ENCODE measurements at regions not wholly inside any gene's neighbourhood (a gene's known extent, or its start where the extent isn't known, plus 50 kb on each side); places are given as distances from the start of the nearest gene placed in this dataset.

DNA sequence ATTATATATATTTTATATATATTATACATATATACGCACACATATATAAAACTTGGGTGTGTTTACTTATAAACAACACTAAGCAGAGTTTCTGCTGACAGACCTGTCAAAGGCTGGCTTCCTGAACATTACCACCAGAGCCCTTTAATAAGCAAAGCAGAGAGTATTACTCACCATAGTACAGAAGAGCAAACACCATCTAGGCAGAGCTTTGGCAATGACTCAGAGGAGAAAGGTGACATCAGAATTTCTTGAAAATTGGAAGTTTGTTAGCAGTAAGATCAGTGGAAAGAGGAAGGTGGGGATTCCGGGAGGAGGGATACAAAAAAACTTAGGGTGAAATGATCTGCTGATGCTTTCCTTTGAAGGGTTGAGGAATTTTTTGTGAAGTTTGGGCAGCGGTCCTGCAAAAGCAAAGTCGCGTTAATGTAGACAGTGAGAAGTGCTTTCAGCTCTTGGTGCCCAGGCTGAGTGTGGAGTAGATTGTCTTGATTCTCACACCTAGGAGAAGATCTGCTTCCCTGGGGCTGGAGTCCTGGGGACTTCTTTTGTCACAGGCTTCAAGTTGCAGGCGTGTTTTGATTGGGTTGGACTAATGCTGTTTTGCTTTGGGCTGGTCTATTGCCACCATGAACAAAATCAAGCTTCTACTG is 109.6 kb upstream of the BACH2 start:
- H3K4me3 ChIP-seq (ENCODE audit: low read depth in 1 of 3, low read length in 3 of 3) = no peak overlapping the region
- no peaks in the 10 kb centered on the region for H3K4me1 ChIP-seq (ENCODE audit: control insufficient read depth in 3 of 3, insufficient read depth in 2 of 3, low read depth in 1 of 3, low read length in 2 of 3)
- H3K9me3 ChIP-seq (ENCODE audit: control insufficient read depth in 2 of 2, insufficient read depth in 1 of 2, low read depth in 1 of 2, low read length in 1 of 2) = peaks cover 0 to 4% of the 10 kb centered on the region in 2 donors
- H3K36me3 ChIP-seq (ENCODE audit: control insufficient read depth in 3 of 3, insufficient read depth in 2 of 3, low read depth in 1 of 3, low read length in 3 of 3) = no peaks in the 10 kb centered on the region
- H3K27ac ChIP-seq (ENCODE audit: low read depth in 1 of 3, low read length in 2 of 3) = no peak overlapping the region
- FAIRE-seq = no peak
- peaks cover 0 to 3% (median 0%) of the 10 kb centered on the region in 3 donors for H3K27me3 ChIP-seq (ENCODE audit: control insufficient read depth in 3 of 3, insufficient read depth in 3 of 3, low read length in 3 of 3)
- 80 to 89% (median 82%) methylated on average over 6 of the region's 6 CpGs for WGBS, 3 donors
- no peak for DNase-seq

DNA sequence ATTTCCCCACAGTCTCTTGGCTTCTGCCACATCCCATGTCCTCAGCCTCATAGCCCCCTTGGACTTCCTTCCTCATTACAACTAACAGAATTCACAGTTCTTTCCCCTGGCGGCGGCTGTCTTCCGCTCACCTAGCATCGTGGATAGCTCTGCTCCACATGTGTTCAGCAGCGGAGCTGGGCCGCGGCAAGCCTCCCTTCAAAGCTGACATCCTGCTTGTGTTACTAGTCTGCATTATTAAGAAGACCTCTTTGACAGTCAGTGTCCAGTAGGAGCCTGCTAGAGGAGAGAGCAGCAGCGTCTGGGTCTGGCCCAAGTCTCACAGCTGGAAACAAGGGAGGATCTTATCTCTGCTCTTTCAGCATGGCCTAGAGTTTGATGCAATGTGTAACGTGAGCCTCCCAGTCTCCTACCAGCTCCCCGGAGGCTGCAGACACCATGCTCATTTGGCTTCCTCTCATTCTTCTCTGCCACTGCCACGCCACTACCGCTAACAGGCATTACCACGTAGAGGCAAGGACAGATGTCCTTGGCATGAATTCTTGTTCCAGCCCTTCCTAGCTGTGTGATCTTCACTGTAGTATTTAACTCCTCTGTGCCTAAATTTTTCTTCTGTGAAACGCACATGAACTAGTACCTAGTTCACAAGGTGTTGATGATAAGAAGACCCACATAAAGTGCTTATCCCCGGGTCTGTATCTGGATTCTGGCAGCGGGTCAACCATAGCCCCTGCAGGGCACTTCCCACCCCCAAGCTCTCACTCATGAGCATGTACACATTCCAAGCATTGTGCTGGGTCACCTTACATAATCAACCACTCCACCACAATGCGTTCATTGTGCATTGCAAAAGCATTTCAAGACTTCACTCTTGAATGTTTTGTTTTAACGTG is 107.1 kb upstream of the BACH2 start:
- H3K27me3 ChIP-seq (ENCODE audit: control insufficient read depth in 3 of 3, insufficient read depth in 3 of 3, low read length in 3 of 3) = peaks cover 0 to 3% (median 0%) of the 10 kb centered on the region in 3 donors
- H3K4me1 ChIP-seq (ENCODE audit: control insufficient read depth in 3 of 3, insufficient read depth in 2 of 3, low read depth in 1 of 3, low read length in 2 of 3) = no peaks in the 10 kb centered on the region
- H3K36me3 ChIP-seq (ENCODE audit: control insufficient read depth in 3 of 3, insufficient read depth in 2 of 3, low read depth in 1 of 3, low read length in 3 of 3) = no peaks in the 10 kb centered on the region
- H3K9me3 ChIP-seq (ENCODE audit: control insufficient read depth in 2 of 2, insufficient read depth in 1 of 2, low read depth in 1 of 2, low read length in 1 of 2) = peaks cover 0 to 4% of the 10 kb centered on the region in 2 donors
- WGBS, 3 donors = 57 to 63% (median 58%) methylated on average over 18 of the region's 18 CpGs
- no peak overlapping the region for H3K27ac ChIP-seq (ENCODE audit: low read depth in 1 of 3, low read length in 2 of 3)
- H3K4me3 ChIP-seq (ENCODE audit: low read depth in 1 of 3, low read length in 3 of 3) = no peak overlapping the region
- DNase-seq (no peak), FAIRE-seq (no peak)

DNA sequence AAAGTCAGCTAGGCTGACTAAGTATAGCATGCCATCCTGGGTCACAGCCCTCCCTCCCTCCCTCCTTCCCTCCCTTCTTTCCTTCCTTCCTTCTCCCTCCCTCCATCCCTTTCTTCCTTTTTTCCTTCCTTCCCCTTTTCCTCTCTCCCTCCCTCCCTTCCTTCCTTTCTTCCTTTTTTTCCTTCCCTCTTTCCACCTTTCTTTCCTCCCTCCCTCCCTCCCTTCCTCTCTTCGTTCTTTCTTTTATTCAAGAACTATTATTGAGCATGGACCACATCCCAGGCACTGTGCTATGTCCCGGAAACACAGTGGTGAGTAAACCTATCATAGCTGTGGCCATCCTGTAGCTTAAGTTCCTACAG is 106.2 kb upstream of the BACH2 start:
- no peaks in the 10 kb centered on the region for H3K36me3 ChIP-seq (ENCODE audit: control insufficient read depth in 3 of 3, insufficient read depth in 2 of 3, low read depth in 1 of 3, low read length in 3 of 3)
- H3K4me1 ChIP-seq (ENCODE audit: control insufficient read depth in 3 of 3, insufficient read depth in 2 of 3, low read depth in 1 of 3, low read length in 2 of 3) = no peaks in the 10 kb centered on the region
- H3K9me3 ChIP-seq (ENCODE audit: control insufficient read depth in 2 of 2, insufficient read depth in 1 of 2, low read depth in 1 of 2, low read length in 1 of 2) = peaks cover 0 to 4% of the 10 kb centered on the region in 2 donors
- WGBS, 3 donors = 84 to 87% (median 87%) methylated on average over 2 of the region's 2 CpGs
- H3K4me3 ChIP-seq (ENCODE audit: low read depth in 1 of 3, low read length in 3 of 3) = no peak overlapping the region
- peaks cover 0 to 3% (median 0%) of the 10 kb centered on the region in 3 donors for H3K27me3 ChIP-seq (ENCODE audit: control insufficient read depth in 3 of 3, insufficient read depth in 3 of 3, low read length in 3 of 3)
- no peak for FAIRE-seq
- H3K27ac ChIP-seq (ENCODE audit: low read depth in 1 of 3, low read length in 2 of 3) = no peak overlapping the region
- DNase-seq = no peak

DNA sequence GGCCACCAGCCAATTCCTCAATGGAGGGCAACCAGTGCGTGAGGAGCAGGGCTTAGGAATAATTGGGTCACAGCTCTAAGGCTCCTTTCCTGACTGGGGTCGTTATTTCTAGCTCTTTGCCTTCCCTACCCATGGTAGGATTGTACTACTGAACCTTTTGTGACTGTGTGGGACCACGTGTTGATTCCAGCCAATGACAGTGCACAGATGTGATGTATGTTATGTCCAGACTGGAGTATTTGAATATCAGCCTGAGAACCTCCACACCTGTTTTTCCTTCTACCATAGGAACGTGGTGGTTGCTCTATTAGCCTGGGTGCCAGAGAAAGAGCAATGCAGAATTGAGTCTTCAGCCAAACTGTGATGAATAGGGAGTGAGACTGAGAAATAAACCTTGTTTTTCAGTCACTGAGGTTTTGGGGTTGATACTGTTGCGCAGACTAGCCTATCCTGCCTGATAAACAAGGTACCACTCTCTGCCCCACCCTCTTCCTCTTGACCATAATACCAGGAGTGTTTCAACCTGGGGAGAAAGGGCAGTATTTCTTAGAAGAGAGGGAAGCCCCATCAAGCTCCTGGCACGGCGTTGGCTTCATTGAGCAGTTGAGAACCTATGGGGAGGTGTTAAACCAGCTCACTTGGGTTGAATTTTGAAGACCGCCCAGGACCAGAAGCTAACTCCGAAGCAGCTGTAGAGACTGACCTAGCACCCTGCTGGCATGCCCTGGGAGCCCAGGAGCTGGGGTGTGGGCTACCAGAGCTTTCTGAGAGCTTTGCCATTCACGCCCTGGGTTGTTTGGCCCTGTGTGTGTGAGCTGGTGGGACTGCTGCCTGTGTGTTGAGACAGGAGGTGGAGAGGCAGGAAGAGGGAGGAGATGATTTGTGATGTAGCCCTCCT is 105.5 kb upstream of the BACH2 start:
- no peak for FAIRE-seq
- H3K27ac ChIP-seq (ENCODE audit: low read depth in 1 of 3, low read length in 2 of 3) = peak overlapping the region in 1 of 3 donors; percentile 13

DNA sequence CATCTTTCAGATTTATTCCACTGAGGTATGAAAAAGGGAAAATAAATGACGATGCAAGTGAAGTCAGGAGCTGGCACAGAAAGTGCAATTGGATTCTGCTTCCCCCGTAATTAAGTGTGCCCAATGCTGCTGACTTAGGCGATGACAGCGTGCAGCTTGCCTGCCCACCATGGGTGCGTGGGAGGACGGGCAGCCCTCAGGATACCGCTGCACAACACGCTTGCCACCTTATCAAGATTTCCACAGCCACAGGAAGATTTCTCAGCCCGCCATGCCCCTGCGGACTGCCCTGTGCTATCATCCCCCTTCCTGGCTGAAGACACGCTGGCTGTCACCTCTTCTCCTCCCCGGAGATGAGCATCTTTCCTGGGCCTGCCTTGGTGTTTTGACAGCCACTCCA is 103.3 kb upstream of the BACH2 start:
- Histone ChIP-seq H3K27me3 (ENCODE audit: control insufficient read depth in 3 of 3, insufficient read depth in 3 of 3, low read length in 3 of 3) (peaks cover 0 to 3% (median 0%) of the 10 kb centered on the region in 3 donors), H3K9me3 (ENCODE audit: control insufficient read depth in 2 of 2, insufficient read depth in 1 of 2, low read depth in 1 of 2, low read length in 1 of 2) (no peaks in the 10 kb centered on the region), H3K27ac (ENCODE audit: low read depth in 1 of 3, low read length in 2 of 3) (no peak overlapping the region), H3K4me1 (ENCODE audit: control insufficient read depth in 3 of 3, insufficient read depth in 2 of 3, low read depth in 1 of 3, low read length in 2 of 3) (no peaks in the 10 kb centered on the region), H3K4me3 (ENCODE audit: low read depth in 1 of 3, low read length in 3 of 3) (no peak overlapping the region), H3K36me3 (ENCODE audit: control insufficient read depth in 3 of 3, insufficient read depth in 2 of 3, low read depth in 1 of 3, low read length in 3 of 3) (no peaks in the 10 kb centered on the region)
- WGBS, 3 donors = 83 to 88% (median 85%) methylated on average over 12 of the region's 12 CpGs
- DNase-seq (no peak), FAIRE-seq (no peak)

More for the DNA sequence above, 105.5 kb upstream of the BACH2 start:
- H3K4me1 ChIP-seq (ENCODE audit: control insufficient read depth in 3 of 3, insufficient read depth in 2 of 3, low read depth in 1 of 3, low read length in 2 of 3) = no peaks in the 10 kb centered on the region
- DNase-seq = no peak
- peaks cover 0 to 3% (median 0%) of the 10 kb centered on the region in 3 donors for H3K27me3 ChIP-seq (ENCODE audit: control insufficient read depth in 3 of 3, insufficient read depth in 3 of 3, low read length in 3 of 3)
- 57 to 68% (median 61%) methylated on average over 10 of the region's 10 CpGs for WGBS, 3 donors
- no peaks in the 10 kb centered on the region for H3K36me3 ChIP-seq (ENCODE audit: control insufficient read depth in 3 of 3, insufficient read depth in 2 of 3, low read depth in 1 of 3, low read length in 3 of 3)
- H3K4me3 ChIP-seq (ENCODE audit: low read depth in 1 of 3, low read length in 3 of 3) = no peak overlapping the region
- H3K9me3 ChIP-seq (ENCODE audit: control insufficient read depth in 2 of 2, insufficient read depth in 1 of 2, low read depth in 1 of 2, low read length in 1 of 2) = peaks cover 0 to 4% of the 10 kb centered on the region in 2 donors

DNA sequence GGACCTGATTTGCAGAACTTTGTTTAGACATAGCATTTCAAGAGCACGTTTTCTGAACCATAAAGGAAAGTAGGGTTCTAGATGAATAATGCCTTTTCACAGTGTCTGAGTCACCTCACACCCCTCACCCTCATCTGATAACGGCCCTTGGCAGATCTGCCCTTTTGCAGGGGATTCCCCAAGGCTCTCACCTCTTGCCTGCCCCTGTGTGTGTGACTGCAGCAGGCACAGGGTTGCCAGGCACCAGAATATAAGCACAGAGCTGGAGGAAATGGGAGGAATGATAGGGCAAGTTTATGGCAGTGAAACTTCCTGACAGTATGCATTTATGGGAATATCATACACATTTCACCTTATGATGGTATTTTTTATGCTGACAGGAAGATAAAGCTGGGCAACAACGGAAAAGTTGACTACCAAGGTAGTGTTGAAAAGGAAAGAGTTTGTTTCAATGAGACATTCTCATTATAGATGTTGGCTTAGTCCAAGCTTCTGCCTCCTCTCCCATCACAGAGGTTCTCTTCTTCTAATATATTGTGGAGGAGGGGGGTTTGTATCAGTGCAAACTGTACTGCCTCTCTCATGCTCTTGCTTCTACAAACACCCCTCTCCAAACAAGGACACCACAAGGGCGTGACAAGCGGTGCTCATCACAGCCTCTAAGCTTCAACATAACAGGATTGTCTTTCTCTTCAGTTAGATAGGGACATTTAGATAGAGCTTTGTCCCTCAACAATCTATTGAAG is 101.5 kb upstream of the BACH2 start:
- DNase-seq (peak in 1 of 2 donors; percentile 55), FAIRE-seq (no peak)
- H3K36me3 ChIP-seq (ENCODE audit: control insufficient read depth in 3 of 3, insufficient read depth in 2 of 3, low read depth in 1 of 3, low read length in 3 of 3) = no peaks in the 10 kb centered on the region
- H3K9me3 ChIP-seq (ENCODE audit: control insufficient read depth in 2 of 2, insufficient read depth in 1 of 2, low read depth in 1 of 2, low read length in 1 of 2) = no peaks in the 10 kb centered on the region
- no peak overlapping the region for H3K4me3 ChIP-seq (ENCODE audit: low read depth in 1 of 3, low read length in 3 of 3)
- WGBS, 3 donors = 40 to 42% (median 41%) methylated on average over 5 of the region's 5 CpGs
- H3K27ac ChIP-seq (ENCODE audit: low read depth in 1 of 3, low read length in 2 of 3) = no peak overlapping the region
- no peaks in the 10 kb centered on the region for H3K27me3 ChIP-seq (ENCODE audit: control insufficient read depth in 3 of 3, insufficient read depth in 3 of 3, low read length in 3 of 3)
- no peaks in the 10 kb centered on the region for H3K4me1 ChIP-seq (ENCODE audit: control insufficient read depth in 3 of 3, insufficient read depth in 2 of 3, low read depth in 1 of 3, low read length in 2 of 3)

DNA sequence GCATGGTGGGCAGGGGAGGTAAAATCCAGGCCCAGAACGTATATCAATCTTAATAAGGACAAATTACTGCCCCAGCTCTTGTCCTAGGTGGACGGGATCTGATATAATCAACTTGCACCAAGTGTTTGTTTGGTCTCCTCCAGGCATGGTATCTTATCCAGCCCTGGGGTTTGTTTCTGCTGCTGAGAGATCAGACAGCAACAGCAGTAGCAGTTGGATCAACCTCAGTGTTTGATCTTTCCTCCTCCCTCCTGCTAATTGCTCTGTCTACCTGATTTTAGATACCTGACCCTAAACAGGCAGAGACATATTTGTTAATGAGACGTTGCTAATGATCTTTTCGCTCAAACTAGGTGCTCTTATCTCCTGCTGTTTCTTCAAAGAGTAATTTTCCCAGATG is 100.4 kb upstream of the BACH2 start:
- Histone ChIP-seq H3K9me3 (ENCODE audit: control insufficient read depth in 2 of 2, insufficient read depth in 1 of 2, low read depth in 1 of 2, low read length in 1 of 2) (no peaks in the 10 kb centered on the region), H3K36me3 (ENCODE audit: control insufficient read depth in 3 of 3, insufficient read depth in 2 of 3, low read depth in 1 of 3, low read length in 3 of 3) (no peaks in the 10 kb centered on the region), H3K27me3 (ENCODE audit: control insufficient read depth in 3 of 3, insufficient read depth in 3 of 3, low read length in 3 of 3) (no peaks in the 10 kb centered on the region), H3K27ac (ENCODE audit: low read depth in 1 of 3, low read length in 2 of 3) (no peak overlapping the region), H3K4me3 (ENCODE audit: low read depth in 1 of 3, low read length in 3 of 3) (no peak overlapping the region), H3K4me1 (ENCODE audit: control insufficient read depth in 3 of 3, insufficient read depth in 2 of 3, low read depth in 1 of 3, low read length in 2 of 3) (no peaks in the 10 kb centered on the region)
- WGBS, 3 donors = 26 to 69% (median 31%) methylated on average over 4 of the region's 4 CpGs
- DNase-seq = no peak
- no peak for FAIRE-seq
